ENCODE measurements at regions not wholly inside any gene's neighbourhood (a gene's known extent, or its start where the extent isn't known, plus 50 kb on each side); places are given as distances from the start of the nearest gene placed in this dataset.

GRCh38 chrX:8314881-8315280 lies 143.8 kb upstream of the VCX2 start:
- Histone ChIP-seq H4K20me1 (ENCODE audit: control insufficient read depth, insufficient read depth, insufficient read length) (no peaks in the 10 kb centered on the region), H3K23ac (ENCODE audit: insufficient read length, low read depth, low read length) (no peak overlapping the region), H3K4me2 (ENCODE audit: insufficient read depth, insufficient read length, low read length) (no peak overlapping the region), H4K91ac (ENCODE audit: insufficient read length, low read depth, low read length) (no peak overlapping the region), H2BK5ac (ENCODE audit: insufficient read length, low read length) (no peak overlapping the region), H3K79me2 (ENCODE audit: insufficient read depth, low read length) (no peaks in the 10 kb centered on the region), H3K4ac (ENCODE audit: low read depth, low read length) (no peak overlapping the region), H2AK5ac (ENCODE audit: insufficient read length, low read length) (no peak overlapping the region), H3K18ac (ENCODE audit: insufficient read length, low read depth, low read length) (no peak overlapping the region), H3T11ph (ENCODE audit: low read length) (no peak overlapping the region), H3K27me3 (ENCODE audit: insufficient read depth, low read length) (no peaks in the 10 kb centered on the region), H4K8ac (replicated peaks; ENCODE audit: insufficient read length, low read depth, low read length) (no peak overlapping the region), H4K5ac (ENCODE audit: insufficient read length, low read depth, low read length) (no peak overlapping the region), H3K14ac (ENCODE audit: insufficient read depth, low read length) (no peak overlapping the region), H2BK12ac (ENCODE audit: insufficient read length, low read depth, low read length) (no peak overlapping the region), H2BK20ac (ENCODE audit: low read depth, low read length, poor library complexity, severe bottlenecking) (no peak overlapping the region), H3K4me1 (ENCODE audit: insufficient read depth, low read length) (peaks cover 3% of the 10 kb centered on the region; the same call in 1 of the 2 replicates), H3K79me1 (ENCODE audit: insufficient read depth, low read depth, low read length, poor library complexity, severe bottlenecking) (no peaks in the 10 kb centered on the region), H3K9me3 (ENCODE audit: control insufficient read depth, low read depth, low read length) (no peaks in the 10 kb centered on the region), H3K27ac (ENCODE audit: insufficient read length, low read depth, low read length) (no peak overlapping the region), H3K23me2 (ENCODE audit: insufficient read length, low read depth, low read length, poor library complexity, severe bottlenecking) (no peaks in the 10 kb centered on the region), H3K56ac (ENCODE audit: insufficient read length, low read depth, low read length) (no peak overlapping the region), H2BK120ac (ENCODE audit: low read depth, low read length, poor library complexity, severe bottlenecking) (no peak overlapping the region), H2BK15ac (ENCODE audit: low read depth, low read length) (no peak overlapping the region), H3K9ac (ENCODE audit: extremely low read depth, insufficient read length, low read length) (no peak overlapping the region), H2AFZ (ENCODE audit: low read length) (no peak overlapping the region)
- Mint-ChIP-seq H3K4me1 (peaks cover 12% of the 10 kb centered on the region in 2 experiments), H3K9me3 (no peaks in the 10 kb centered on the region), H3K4me3 (no peak overlapping the region), H3K27ac (no peak overlapping the region), H3K27me3 (ENCODE audit: low read depth) (no peaks in the 10 kb centered on the region), H3K36me3 (ENCODE audit: insufficient read depth in 1 of 3, low read depth in 3 of 3) (no peaks in the 10 kb centered on the region)
- WGBS (ENCODE audit: extremely low coverage, insufficient read length, low lambda C conversion rate): no CpG with 5 or more reads among the region's 4 CpGs
- no peak for DNase-seq
- no peak for TF ChIP-seq CTCF (conservative IDR thresholded peaks at IDR 0.05)

All from H9 (cell line).